ENCODE measurements at regions not wholly inside any gene's neighbourhood (a gene's known extent, or its start where the extent isn't known, plus 50 kb on each side); places are given as distances from the start of the nearest gene placed in this dataset.

- no peak overlapping the region for H3K4me3 ChIP-seq (ENCODE audit: low read depth, low read length)
- in situ Hi-C loops (cut with HindIII; ENCODE audit: low sequenced_read_pairs), result no loop called here
- DNase-seq (ENCODE audit: low read depth, low spot score), result no peak
- TF ChIP-seq CTCF (IDR thresholded peaks at IDR 0.05; ENCODE audit: low read depth, low read length), result no peak
Measured at GRCh38 chr15:66621491-66622467, 56.0 kb upstream of the LCTL start.

GRCh38 chr15:66622591-66623022 is 56.8 kb upstream of the LCTL start:
- DNase-seq (ENCODE audit: low read depth, low spot score), result no peak
- TF ChIP-seq CTCF (IDR thresholded peaks at IDR 0.05; ENCODE audit: low read depth, low read length), result no peak
- no peak overlapping the region for H3K4me3 ChIP-seq (ENCODE audit: low read depth, low read length)

GRCh38 chr15:66623801-66624453 is 58.1 kb upstream of the LCTL start:
- in situ Hi-C loops (cut with HindIII; ENCODE audit: low sequenced_read_pairs), result no loop called here
- H3K4me3 ChIP-seq (ENCODE audit: low read depth, low read length), result no peak overlapping the region
- TF ChIP-seq CTCF (IDR thresholded peaks at IDR 0.05; ENCODE audit: low read depth, low read length), result no peak
- DNase-seq (ENCODE audit: low read depth, low spot score), result no peak

More at GRCh38 chr15:66622591-66623022, 56.8 kb upstream of the LCTL start:
- in situ Hi-C loops (cut with HindIII; ENCODE audit: low sequenced_read_pairs), result no loop called here

GRCh38 chr15:66625531-66625930 is 59.7 kb upstream of the LCTL start:
- H3K4me3 ChIP-seq (ENCODE audit: low read depth, low read length), result no peak overlapping the region
- in situ Hi-C loops (cut with HindIII; ENCODE audit: low sequenced_read_pairs), result no loop called here
- no peak for TF ChIP-seq CTCF (IDR thresholded peaks at IDR 0.05; ENCODE audit: low read depth, low read length)
- DNase-seq (ENCODE audit: low read depth, low spot score), result no peak

- DNase-seq (ENCODE audit: low read depth, low spot score), result no peak
- in situ Hi-C loops (cut with HindIII; ENCODE audit: low sequenced_read_pairs), result no loop called here
- no peak for TF ChIP-seq CTCF (IDR thresholded peaks at IDR 0.05; ENCODE audit: low read depth, low read length)
- no peak overlapping the region for H3K4me3 ChIP-seq (ENCODE audit: low read depth, low read length)
Measured at GRCh38 chr15:66625974-66626373, 60.2 kb upstream of the LCTL start.

GRCh38 chr15:66628976-66629723 is 63.4 kb upstream of the LCTL start:
- no peak for TF ChIP-seq CTCF (IDR thresholded peaks at IDR 0.05; ENCODE audit: low read depth, low read length)
- no peak overlapping the region for H3K4me3 ChIP-seq (ENCODE audit: low read depth, low read length)
- in situ Hi-C loops (cut with HindIII; ENCODE audit: low sequenced_read_pairs), result no loop called here
- DNase-seq (ENCODE audit: low read depth, low spot score), result no peak
